NB4 (cell line): ENCODE measurements at regions not wholly inside any gene's neighbourhood (a gene's known extent, or its start where the extent isn't known, plus 50 kb on each side); places are given as distances from the start of the nearest gene placed in this dataset.

Source experiments
- MYC ChIP-seq: IDR thresholded peaks from 2 replicates; pipeline ENCODE4 v1.6.1; 2011; ENCODE audit warnings: low read depth, low read length
- POLR2A ChIP-seq: IDR thresholded peaks from 2 replicates; pipeline ENCODE4 v1.6.1; 2011; ENCODE audit warnings: mild to moderate bottlenecking; ENCODE audit not compliant: insufficient read length; ENCODE audit errors: extremely low read depth
- TF ChIP-seq, protein P1 (sequence below): IDR thresholded peaks from one replicate; pipeline ENCODE4 v1.5.1; 2012; ENCODE audit warnings: low read depth, low read length

DNA sequence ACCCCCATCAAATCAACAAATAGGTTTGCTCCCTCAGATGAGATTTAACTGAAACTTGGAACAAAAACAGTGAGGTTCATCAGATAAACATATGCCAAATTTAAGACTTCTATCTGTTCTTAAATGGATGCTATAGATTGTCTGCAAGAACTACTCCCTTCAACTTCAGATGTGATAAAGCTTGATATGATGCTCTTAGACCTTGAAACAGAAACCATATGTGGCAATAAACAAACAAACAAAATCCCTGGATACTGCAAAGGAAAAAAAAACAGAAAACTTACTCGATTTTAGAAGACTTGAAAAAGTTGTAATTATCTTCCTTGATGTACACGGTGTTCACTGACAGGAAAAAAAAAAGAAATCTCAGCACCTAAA lies 286.1 kb upstream of the USP25 start:
- TF ChIP-seq, protein P1, sequence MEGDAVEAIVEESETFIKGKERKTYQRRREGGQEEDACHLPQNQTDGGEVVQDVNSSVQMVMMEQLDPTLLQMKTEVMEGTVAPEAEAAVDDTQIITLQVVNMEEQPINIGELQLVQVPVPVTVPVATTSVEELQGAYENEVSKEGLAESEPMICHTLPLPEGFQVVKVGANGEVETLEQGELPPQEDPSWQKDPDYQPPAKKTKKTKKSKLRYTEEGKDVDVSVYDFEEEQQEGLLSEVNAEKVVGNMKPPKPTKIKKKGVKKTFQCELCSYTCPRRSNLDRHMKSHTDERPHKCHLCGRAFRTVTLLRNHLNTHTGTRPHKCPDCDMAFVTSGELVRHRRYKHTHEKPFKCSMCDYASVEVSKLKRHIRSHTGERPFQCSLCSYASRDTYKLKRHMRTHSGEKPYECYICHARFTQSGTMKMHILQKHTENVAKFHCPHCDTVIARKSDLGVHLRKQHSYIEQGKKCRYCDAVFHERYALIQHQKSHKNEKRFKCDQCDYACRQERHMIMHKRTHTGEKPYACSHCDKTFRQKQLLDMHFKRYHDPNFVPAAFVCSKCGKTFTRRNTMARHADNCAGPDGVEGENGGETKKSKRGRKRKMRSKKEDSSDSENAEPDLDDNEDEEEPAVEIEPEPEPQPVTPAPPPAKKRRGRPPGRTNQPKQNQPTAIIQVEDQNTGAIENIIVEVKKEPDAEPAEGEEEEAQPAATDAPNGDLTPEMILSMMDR, result no peak
- TF ChIP-seq MYC, result no peak
- no peak for TF ChIP-seq POLR2A
